SH-SY5Y (cell line): ENCODE measurements at regions not wholly inside any gene's neighbourhood (a gene's known extent, or its start where the extent isn't known, plus 50 kb on each side); places are given as distances from the start of the nearest gene placed in this dataset.

Source experiments
- GATA2 ChIP-seq: IDR thresholded peaks from 2 replicates; pipeline ENCODE4 v1.6.1; 2011; ENCODE audit warnings: mild to moderate bottlenecking, low read depth, low read length
- GATA3 ChIP-seq: IDR thresholded peaks from 2 replicates; pipeline ENCODE4 v1.6.1; 2011; ENCODE audit warnings: low read depth, mild to moderate bottlenecking, low read length, moderate library complexity

GRCh38 chr4:178322524-178323183 lies 880.4 kb upstream of the AGA start:
- TF ChIP-seq GATA3 (no peak), GATA2 (no peak)
